HG03175 (cell line): ENCODE measurements at regions not wholly inside any gene's neighbourhood (a gene's known extent, or its start where the extent isn't known, plus 50 kb on each side); places are given as distances from the start of the nearest gene placed in this dataset.
A peak's percentile ranks its signal among the peaks of the same experiment; 100 is the strongest.
"Not testable (repeated sequence)": the region's sequence is repeated elsewhere in the genome, so short reads cannot be mapped to it uniquely, and the experiment has no call there.

Experiments
- ATAC-seq: cut with Tn5 transposase; IDR thresholded peaks from one replicate; pipeline ENCODE4 v1.9.1; 2021; ENCODE audit warnings: mild to moderate bottlenecking, moderate library complexity; ENCODE audit not compliant: unreplicated experiment

DNA sequence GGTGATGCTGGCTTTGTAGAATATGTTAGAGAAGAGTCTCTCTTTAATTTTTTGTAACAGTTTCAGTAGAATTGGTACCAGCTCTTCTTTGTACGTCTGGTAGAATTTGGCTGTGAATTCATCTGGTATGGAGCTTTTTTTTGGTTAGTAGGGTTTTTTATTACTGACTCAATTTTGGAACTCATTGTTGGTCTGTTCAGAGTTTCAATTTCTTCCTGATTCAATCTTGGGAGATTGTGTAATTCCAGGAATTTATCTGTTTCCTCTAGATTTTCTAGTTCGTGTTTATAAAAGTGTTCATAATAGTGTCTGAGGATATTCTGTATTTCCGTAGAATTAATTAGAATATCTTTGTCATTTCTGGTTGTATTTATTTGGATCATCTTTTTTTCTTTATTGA lies 943.5 kb downstream of the TRIB2 start:
- no peak for ATAC-seq

DNA sequence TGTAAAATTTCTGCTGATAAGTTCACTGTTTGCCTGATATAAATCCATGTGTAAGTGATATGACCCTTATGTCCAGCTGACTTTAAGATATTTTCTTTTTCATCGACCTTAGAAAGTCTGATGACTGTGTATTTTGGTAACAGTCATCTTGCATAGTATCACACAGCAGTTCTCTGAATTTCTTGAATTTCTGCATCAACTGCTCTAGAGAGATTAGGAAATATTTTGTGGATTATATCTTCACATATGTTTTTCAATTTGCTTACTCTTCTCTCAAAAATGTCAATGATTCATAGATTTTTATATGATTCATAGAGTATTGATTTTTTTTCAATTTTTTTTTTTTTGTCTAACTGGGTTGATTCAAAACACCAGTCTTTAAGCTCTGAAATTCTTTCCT lies 945.3 kb downstream of the TRIB2 start:
- no peak for ATAC-seq

DNA sequence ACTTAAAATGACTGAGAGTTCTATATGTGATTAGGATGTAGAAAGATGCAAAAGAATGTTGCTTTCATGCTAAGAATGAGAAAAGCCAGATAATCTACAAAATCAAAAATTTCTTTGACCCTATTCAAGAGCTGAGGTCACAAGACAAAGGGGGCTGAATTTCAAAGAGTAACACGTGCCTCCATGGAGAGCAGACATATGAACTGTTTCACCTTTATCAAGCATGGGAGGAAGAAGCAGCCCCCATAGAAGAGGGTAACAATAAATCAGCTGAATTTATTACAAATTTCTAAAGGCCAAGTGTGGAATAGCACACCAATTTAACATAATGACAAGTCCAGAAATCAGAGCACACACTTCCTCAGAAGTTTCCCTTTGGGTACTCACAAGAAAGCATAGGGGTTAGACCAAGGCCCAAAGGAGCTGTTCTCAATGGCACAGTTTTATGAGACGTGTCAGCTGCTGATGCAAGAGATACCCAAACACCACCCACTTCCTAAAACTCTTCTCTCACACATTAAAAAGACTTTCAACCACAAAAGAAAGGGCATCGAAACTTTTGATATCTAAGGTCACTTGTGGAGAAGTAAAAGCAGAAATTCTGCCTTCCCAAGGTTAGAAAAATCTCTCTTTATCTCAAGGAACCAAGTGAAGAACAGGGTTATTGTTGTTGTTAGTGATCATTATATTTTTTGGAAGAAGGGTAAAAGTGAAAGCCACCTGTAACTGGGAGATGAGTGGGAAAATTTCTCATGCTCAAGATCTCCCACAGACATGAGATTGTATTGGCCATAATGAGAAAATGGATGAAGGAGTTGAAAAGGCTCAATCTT lies 950.1 kb downstream of the TRIB2 start:
- peak; percentile 68 for ATAC-seq

DNA sequence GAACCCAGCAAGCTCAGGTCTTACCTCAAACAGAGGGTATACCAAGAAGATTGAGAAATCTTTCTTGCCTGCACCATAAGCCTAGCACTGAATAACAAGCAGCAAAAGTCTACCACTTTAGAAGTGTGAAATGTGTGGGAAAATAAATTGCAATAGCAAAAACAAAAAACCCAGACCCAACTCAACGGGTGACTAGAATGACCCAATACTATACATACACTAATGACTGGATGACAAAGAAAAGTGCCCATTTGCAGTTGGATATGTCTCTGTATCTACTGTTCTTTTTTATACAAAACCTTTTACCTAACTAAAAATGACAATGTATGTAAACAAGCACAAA lies 950.6 kb downstream of the TRIB2 start:
- ATAC-seq, result peak; percentile 27

DNA sequence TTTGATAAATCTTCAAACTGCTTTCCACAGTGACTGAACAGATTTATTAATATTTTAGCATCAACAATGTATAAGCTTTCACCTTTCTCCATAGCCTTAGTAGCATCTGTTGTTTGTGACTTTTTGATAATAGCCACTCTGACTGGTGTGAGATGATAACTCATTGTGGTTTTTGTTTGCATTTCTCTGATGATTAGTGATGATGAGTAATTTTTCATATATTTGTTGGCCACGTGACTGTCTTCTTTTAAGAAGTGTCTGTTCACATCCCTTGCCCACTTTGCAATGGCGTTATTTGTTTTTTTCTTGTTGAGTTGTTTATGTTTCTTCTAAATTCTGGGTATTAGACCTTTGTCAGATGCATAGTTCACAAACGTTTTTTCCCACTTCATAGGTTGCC lies 952.9 kb downstream of the TRIB2 start:
- no peak for ATAC-seq

DNA sequence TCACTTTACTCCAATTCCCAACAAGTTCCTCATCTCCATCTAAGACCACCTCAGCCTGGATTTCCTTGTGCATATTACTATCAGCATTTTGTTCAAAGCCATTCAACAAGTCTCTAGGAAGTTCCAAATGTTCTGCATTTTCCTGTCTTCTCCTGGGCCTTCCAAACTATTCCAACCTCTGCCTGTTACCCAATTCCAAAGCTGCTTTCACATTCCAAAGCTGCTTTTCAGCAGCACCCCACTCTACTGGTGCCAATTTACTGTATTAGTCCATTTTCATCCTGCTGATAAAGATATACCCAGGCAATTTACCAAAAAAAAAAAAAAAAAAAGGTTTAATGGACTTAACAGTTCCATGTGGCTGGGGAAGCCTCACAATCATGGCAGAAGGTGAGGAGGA lies 957.1 kb downstream of the TRIB2 start:
- ATAC-seq, result not testable (repeated sequence)

DNA sequence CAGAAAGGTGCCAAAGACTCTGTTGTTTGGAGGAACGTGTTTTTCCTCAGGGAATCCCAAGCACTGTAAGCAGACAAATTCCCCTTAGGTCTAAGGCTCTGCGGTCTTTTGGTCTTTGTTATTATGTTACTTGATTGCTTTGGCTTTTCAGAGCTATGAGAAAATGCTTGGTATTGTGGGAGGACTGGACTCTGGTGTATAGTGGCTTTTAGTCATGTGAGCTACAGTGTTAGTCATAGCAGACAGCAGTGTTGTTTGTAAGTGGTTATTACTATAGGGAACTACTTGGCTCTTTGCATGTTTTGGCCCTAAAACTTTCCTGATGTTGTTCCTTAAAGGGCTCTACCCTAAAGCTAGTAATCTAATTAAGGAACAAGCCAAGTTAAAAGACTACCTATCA lies 956.2 kb upstream of the LRATD1 start:
- no peak for ATAC-seq

DNA sequence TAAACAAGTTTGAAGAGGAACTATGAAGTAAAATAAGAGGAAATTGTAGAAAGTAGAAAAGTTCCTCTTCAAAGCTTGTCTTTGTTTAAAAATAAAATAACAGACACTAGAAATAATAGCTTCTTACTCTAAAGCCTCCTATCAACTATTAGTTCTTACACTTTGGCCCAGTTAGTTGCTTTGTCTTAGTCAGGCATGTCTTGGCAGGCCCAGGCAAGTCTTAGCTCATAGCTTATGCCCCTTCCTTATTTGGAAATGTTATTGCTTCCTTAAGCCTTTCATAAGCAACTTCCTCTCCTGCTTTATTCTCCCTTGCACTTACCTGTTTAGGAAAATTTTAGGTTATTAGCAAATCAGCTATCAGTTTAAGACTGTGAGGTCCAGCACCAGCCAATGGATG lies 950.6 kb upstream of the LRATD1 start:
- no peak for ATAC-seq

DNA sequence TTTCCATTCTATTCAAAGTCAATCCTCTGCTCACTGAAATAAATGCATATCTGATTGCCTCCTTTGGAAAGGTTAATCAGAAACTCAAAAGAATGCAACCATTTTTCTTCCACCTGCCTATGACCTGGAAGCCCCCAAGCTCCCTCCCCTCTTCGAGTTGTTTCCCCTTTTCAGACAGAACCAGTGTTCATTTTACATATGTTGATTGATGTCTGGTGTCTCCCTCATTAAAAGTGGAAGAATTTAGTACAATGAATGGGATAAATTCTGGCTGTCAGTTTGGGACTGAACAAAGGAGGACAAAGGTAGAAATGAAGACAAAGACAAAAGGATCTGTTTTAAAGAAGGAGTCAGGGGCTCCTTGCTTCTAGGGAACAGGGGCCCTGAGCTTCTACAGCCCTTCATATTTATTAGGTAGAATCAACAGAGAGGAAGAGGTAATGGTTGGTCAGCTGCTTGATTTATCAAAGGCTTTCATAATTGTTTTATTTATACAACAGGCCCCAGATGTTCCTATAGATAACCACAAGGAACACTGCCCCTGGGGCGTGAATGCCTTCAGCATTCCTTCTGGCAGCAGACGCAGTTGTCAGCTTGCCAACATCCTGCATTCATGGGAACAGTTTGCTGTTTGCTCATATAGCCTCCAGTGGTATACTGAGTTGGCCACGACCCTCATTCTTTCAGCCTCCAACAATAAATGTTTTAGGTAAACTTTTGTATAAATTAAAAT lies 949.8 kb upstream of the LRATD1 start:
- no peak for ATAC-seq

DNA sequence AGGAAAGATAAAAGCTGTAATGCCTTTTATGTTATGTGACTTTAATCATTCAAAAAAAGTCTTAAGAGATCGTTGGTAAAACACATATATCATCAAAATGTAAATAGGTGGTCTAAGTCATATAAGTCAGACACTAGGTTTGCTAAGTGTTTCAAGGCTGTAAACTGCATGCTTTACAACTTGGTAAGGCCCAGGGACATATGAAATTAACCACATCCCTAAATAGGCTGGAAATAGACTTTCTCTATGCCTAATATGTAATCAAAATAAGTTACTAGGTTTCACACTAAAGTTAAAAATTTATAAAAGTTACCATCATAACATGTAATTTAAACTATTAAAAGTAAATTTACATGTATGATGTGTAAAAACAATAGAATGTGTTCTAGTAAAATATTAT lies 946.3 kb upstream of the LRATD1 start:
- peak; percentile 92 for ATAC-seq

DNA sequence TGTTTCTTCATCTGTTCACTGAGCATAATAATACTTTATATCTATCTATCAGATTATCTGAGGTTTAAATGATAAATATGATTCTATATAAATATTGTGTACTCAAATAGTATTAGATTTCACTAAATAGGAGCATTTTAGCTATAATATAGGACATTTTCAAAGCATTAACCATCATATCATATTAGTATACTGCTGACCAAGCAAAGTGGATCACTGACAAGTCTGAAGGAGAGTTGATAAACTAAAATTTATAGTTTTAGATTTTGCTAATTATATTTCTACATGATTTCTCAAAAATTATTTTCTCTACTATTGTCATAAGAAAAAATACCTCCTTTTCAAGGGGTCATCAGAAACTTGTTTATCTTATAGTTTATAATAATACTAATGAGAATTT lies 937.8 kb upstream of the LRATD1 start:
- no peak for ATAC-seq

DNA sequence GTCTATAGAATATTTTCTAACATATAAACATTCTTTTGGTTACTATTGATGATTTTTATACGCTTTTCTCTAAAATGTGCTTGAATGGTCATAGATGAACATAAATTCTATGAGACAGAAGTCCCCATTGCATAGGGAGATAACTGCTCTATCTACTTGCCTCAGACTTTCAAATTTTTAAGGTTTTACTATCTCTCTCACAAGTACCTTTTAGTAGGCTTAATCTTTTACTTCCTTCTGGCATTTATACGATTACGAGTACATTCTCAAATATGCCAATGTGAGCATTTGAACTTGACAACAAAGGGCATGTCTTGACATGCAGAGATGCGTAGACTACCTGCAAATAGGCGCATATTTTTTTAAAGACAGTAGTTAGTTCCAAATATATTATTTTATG lies 935.9 kb upstream of the LRATD1 start:
- no peak for ATAC-seq

DNA sequence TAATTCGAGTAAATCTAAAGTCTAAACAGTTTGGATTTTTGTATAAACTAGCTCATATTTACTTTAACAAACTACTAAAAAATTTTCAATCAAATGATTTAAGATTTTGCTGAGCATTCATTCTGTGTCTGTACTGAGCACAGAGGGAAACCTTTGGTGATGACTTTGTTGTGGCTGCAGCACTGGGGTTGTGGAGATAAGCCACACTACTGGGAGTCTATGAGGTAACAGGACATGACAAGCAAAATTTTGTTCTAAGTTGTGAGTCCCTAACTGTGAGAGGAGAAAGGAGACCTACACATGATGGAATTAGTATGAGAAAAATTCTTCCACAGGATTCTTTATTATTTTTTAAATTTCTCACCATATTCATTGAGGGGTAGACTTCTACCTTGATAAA lies 933.7 kb upstream of the LRATD1 start:
- ATAC-seq, result no peak

DNA sequence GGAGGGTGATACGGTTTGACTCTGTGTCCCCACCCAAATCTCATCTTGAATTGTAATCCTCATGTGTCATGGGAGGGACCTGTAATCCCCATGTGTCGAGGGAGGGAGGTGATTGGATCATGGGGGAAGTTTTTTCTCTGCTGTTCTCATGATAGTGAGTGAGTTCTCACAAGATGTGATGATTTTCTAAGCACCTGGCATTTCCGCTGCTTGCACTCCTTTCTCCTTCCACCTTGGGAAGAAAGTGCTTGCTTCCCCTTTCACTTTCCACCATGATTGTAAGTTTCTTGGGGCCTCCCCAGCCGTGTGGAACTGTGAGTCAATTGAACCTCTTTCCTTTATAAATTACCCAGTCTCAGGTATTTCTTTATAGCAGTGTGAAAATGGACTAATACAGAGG lies 932.6 kb upstream of the LRATD1 start:
- ATAC-seq, result not testable (repeated sequence)

DNA sequence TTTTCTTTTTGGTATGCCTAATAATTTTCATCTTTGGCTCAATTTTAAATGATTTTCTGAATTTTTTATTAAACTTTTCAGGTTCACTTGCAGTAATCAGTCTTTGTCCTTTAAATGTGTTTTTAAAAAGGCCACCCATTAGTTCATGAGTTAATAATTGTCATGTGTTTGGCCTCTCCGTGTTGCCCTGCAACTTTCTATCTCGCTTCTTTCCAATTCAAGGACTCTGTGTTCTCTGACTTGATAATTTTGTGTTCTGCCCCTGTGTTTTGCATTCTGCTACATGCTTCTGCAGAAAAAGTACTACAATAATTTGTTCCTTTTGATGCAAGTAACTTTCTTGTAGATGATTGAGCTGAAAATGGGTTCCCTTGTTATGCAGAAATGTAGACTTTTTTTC lies 921.4 kb upstream of the LRATD1 start:
- no peak for ATAC-seq

DNA sequence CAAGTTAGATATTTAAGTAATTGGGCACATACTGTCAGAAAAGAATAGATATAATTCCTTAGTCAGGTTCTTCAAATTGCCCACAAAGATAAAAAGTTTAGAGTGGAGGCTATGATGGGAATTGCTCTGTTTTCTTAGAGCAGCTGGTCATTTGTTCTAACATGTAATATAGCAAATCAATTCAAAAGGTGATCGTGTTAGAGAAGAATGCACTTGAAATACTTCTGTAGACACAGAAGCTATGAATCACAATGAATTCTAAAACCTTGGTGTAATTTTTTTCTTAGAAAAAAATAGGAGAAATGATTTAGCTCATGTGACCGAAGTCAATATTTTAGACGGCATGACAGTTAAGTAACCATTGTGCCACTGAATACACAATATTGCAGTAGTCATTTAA lies 918.1 kb upstream of the LRATD1 start:
- ATAC-seq, result no peak

DNA sequence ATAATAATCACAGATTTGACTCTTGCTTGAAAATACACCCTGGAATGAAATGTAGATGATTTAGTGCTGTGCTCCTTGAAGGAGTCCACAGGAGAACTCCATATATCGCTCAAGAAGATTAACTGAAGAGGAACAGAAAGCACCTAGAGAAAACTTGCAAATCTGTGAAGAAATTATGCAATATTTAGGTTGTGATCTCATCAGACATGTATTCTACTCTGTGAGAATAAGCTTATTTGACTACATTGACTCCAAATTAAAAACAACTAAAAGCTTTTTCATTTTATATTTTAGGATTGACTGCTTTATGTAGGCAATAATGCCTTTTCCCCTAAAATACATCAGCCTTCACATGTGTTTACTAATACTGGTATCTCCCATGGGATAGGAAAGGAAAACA lies 906.6 kb upstream of the LRATD1 start:
- ATAC-seq, result no peak

DNA sequence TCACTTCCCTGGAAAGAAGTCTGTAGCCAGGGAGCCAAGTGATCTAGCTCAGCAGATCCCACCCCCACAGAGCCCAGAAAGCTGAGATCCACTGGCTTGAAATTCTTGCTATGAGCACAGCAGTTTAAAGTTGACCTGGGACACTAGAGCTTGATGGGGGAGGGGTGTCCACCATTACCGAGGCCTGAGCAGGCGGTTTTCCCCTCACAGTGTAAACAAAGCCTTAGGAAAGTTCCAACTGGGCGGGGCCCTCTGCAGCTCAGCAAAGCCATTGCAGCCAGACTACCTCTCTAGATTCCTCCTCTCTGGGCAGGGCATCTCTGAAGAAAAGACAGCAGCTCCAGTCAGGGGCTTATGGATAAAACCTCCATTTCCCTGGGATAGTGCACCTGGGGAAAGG lies 887.2 kb upstream of the LRATD1 start:
- no peak for ATAC-seq

DNA sequence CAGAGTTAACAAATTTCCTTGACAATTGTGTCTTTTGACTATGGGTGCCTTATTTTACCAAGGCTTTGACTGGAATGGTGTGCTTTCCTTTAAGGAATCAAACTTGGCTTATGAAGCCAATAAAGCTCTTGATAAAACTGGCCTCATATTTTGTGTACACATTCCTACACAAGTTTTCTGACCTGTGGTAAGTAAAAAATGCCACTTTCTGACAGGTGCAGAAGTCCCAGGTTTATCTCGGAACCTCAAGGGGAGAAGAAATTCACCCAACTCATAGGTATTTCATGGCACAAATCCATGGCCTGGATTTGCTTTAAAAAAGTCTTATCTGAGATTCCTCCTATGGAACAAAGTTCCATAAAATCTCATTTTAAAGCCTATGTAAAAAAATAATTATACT lies 880.6 kb upstream of the LRATD1 start:
- ATAC-seq, result no peak

DNA sequence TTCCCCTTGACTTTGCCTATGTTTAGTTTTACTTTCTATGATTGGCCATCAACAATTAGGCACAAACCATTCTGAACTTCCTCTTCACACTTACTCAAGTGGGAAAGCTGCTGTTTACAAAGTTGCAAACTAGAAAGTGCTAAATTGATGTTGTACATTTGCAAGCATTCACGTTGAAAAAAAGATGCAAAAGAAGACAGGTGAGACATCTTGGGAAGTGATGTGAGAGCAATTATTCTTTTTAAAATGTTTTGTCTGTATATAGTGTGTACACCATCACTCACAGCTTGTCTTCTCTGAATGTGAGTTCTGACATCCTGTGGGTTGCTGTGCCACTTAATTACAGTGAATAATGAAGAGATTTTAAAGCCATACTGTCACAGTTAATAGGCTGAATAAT lies 874.1 kb upstream of the LRATD1 start:
- ATAC-seq, result peak; percentile 82

DNA sequence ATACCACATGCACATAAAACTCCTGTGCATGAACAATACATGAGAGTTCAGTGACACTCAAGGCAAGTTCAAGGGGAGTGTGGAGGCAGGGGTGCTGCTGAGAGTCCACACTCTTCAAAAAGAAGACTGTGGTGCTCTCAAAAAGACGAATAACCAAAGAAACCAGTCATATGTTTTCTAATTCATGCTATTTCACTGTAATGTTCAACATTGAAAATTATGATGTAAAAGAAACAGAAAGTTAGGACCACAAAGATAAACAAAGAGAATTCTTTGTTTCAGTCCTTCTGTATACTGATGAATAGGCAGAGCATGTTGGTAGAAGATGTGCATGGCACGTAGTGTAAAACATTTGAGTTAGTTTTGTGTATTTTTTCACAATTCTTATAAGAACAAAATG lies 864.2 kb upstream of the LRATD1 start:
- ATAC-seq, result no peak

DNA sequence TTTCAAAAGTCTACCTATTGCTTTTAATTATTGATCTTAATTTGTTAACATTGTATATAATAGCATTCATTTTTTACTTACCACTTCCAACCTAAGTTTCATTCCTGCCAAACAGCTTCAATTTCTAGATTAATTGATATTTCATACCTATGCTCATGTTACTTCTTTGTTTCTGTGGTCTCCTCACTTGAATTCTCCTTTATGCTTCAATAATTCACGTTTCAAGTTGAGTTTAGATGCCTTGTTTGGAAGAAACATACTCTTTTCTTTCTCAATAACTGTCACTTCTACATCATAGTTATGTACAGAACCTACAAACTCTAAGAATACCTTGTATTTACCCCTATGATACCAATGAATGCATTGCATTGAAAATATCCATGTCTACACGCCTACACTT lies 862.2 kb upstream of the LRATD1 start:
- no peak for ATAC-seq

DNA sequence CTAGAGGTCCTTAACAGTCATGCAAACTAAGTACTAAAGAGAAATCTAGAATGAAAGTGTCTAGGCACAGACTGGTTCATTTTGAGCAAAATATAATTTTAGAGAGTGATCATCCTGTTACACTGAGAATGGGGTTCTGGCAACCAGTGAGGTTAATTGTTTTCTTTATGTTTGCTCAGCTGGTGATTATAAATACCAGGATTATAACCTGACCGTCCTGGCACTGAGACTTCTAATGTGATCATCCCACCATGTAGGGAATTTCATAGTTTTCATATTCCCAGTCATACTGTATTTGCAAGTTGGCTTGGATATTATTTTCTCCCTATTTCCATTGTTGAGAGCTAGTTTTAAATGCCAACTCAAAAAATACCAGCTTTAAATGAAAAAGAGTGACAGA lies 852.5 kb upstream of the LRATD1 start:
- no peak for ATAC-seq
